NB4 (cell line): ENCODE measurements at regions not wholly inside any gene's neighbourhood (a gene's known extent, or its start where the extent isn't known, plus 50 kb on each side); places are given as distances from the start of the nearest gene placed in this dataset.
"Not testable (repeated sequence)": the region's sequence is repeated elsewhere in the genome, so short reads cannot be mapped to it uniquely, and the experiment has no call there.

Experiments
- CTCF ChIP-seq: IDR thresholded peaks from one replicate; pipeline ENCODE4 v1.5.1; 2012; ENCODE audit warnings: low read depth, low read length
- MAX ChIP-seq: IDR thresholded peaks from 2 replicates; pipeline ENCODE4 v1.6.1; 2011; ENCODE audit warnings: low read depth, low read length
- POLR2A ChIP-seq: IDR thresholded peaks from 2 replicates; pipeline ENCODE4 v1.6.1; 2011; ENCODE audit warnings: mild to moderate bottlenecking; ENCODE audit not compliant: insufficient read length; ENCODE audit errors: extremely low read depth

GRCh38 chr13:44704811-44705210, 128.7 kb upstream of the TSC22D1 start:
- not testable (repeated sequence) for TF ChIP-seq CTCF, POLR2A, MAX
